HuH-7 (cell line): ENCODE measurements at regions not wholly inside any gene's neighbourhood (a gene's known extent, or its start where the extent isn't known, plus 50 kb on each side); places are given as distances from the start of the nearest gene placed in this dataset.
"Not testable (repeated sequence)": the region's sequence is repeated elsewhere in the genome, so short reads cannot be mapped to it uniquely, and the experiment has no call there.

Experiments
- DNase-seq: peaks from one replicate; pipeline ENCODE4 v3.0.0; 2011; ENCODE audit warnings: low spot score

- no peak for DNase-seq
Observed at GRCh38 chr5:16987776-16988175, 51.7 kb upstream of the MYO10 start.

DNA sequence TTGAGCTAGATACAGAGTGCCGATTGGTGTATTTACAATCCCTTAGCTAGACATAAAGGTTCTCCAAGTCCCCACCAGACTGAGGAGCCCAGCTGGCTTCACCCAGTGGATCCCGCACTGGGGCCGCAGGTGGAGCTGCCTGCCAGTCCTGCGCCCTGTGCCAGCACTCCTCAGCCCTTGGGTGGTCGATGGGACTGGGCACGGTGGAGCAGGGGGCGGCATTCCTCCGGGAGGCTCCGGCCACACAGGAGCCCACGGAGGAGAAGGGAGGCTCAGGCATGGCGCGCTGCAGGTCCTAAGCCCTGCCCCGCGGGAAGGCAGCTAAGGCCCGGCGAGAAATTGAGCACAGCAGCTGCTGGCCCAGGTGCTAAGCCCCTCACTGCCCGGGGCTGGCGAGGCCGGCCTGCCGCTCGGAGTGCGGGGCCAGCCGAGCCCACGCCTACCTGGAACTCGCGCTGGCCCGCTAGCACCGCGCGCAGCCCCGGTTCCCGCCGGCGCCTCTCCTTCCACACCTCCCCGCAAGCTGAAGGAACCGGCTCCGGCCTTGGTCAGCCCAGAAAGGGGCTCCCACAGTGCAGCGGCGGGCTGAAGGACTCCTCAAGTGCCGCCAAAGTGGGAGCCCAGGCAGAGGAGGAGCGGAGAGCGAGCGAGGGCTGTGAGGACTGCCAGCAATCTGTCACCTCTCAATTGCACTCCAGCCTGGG is 54.9 kb upstream of the MYO10 start:
- DNase-seq = not testable (repeated sequence)

- no peak for DNase-seq
Observed at GRCh38 chr5:16992006-16992405, 55.9 kb upstream of the MYO10 start.

DNA sequence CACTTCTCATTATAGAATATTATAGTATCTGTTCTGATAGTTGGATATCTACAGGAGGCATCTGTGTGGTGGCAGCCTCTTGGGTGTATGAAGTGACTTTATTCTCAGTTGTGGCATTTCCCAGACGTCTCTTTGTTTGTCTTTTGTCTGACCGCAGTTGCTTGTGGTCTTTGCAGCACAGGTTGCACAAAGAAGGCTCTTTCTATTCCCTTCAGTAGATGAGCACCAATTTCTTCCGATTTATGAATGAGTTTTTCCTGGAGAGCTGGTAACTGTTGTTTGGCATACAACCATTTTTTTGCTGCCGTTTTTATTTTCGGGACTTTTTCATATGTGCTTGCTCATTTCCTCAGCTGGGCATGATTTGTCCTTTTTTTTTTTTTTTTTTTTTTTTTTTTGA is 56.4 kb upstream of the MYO10 start:
- DNase-seq = no peak

- no peak for DNase-seq
Observed at GRCh38 chr5:16994565-16994964, 58.5 kb upstream of the MYO10 start.

- DNase-seq = no peak
Observed at GRCh38 chr5:16995372-16995771, 59.3 kb upstream of the MYO10 start.

DNA sequence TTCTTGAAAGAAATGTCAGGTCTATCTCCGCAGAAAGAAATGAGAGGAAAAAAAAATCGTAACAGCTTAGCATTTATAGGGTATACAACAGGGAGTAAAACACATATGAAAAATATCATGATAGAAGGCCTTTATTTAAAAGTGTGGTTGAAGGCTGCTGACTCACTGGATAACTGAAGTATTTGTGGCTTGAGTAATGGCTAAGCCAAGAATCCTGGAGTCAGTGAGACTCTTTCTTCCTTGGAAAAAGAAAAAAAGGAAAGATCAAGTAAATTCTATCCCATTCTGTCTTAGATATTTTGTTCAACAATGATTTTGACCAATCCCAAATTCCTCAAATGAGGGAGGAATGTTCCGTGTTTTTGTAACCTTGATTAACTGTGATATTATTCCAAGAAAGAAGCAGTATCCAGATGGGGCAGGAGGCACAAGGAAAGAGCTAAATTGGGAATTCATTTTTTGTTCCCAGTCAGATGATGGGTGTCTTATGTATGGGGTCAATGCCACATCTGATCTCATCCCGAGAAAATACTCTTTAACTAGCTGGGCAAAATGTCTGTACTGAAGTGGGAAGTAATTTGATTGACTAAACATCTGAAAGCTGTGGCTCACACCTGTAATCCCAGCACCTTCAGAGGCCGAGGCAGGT is 64.3 kb upstream of the MYO10 start:
- DNase-seq = no peak

DNA sequence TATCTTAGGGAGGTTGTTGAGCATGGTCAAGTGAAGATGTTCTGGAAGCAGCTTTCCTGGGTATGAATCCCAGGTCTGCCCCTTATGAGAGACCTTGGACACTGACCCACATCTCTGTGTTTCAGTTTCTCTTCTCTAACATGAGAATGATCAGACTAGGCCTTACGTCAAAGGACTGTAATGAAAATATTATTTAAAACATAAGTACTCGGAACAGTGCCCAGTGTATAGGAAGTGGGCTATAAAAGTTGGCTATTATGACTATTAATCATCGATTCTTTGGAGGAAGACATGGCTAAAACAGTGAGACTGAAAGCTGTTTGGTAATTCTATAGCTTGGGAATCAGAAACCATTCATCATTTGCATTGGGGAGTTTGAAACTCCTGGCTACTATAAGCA is 65.3 kb upstream of the MYO10 start:
- no peak for DNase-seq

DNA sequence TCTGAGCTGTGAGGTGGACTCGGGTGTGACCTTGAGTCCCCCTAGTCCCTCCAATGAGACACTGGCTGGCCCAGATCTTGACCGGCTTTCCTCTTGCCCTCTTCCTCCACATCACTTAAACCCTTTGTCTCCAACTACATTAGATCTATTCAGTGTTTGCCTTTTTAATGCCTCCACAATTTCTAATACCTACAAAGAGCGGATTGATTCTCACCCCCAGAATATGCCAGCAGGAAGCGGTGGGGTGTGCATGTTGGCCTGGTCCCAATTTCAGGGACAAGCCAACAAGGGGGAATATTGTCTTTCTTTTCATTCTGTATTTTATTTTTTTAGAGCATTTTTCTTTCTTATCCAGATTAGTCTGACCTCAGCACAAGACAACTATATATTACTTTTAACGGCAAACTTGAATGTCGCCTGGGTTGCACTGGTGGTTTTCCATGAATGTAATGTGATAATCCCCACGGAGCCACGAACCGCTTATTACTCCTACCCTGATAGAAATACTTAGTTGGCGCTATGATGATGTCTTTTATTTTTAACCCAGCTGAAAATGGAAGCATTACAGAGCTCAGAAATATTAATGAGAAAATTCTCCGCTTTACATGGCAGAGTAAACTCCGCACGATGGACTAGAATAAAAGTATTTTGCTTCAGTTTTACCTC is 68.5 kb upstream of the MYO10 start:
- DNase-seq = no peak

DNA sequence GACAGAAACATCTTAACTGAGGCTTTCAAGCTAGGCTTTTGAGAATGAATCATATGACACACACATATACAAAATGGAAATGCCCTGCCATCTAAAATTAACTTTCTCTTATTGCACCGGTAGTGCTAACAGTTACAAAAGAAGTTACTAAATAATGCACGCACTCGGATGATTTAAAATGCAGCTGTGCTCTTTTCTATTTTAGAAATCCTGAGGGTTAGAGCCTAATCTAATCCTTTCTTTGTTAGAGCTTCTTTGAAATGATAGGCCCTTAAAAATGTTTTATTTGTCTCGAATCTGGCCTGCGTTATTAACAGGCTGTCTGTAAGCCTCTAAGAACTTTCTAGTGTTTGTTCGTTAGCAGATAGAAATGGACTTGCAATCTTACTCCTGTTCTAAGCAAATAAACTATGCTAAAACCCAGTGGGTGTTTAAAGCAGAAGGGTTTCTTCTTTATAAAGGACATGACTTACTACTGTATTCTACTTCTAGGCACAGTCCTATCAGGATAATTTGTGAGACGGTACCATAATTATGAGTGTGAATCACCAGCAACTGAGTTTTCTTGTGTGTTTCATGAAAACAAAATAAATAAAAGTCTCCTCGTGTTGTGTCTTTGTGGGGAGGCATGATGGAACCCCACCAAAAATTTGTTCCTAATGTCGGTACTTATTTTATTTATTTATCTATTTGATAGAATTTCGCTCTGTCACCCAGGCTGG is 69.2 kb upstream of the MYO10 start:
- DNase-seq = no peak

- no peak for DNase-seq
Observed at GRCh38 chr5:17012289-17012688, 76.2 kb upstream of the MYO10 start.

GRCh38 chr5:17014686-17015085 is 78.6 kb upstream of the MYO10 start:
- DNase-seq = no peak

- no peak for DNase-seq
Observed at GRCh38 chr5:17018871-17019270, 82.8 kb upstream of the MYO10 start.

- no peak for DNase-seq
Observed at GRCh38 chr5:17019324-17019723, 83.2 kb upstream of the MYO10 start.

GRCh38 chr5:17020678-17021601 is 84.9 kb upstream of the MYO10 start:
- DNase-seq = no peak

GRCh38 chr5:17021602-17021932 is 85.5 kb upstream of the MYO10 start:
- DNase-seq = no peak

DNA sequence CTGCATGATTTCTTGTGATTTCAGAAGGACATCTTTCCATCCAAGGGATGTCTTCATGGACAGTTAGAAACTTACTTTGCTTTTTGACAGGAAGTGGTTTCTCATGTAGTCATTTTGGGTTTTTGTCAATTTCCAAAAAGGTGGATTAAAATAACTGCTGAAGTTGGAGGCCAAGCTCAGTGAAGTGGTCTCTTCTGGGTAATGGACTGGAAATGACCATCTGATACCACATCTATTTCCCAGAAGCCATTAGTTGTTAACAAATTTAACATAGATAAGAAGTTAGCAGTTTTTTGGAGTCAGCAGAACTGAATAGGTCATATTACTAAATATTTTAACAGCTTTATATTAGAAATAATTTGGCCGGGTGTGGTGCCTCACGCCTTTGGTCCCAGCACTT is 86.2 kb upstream of the MYO10 start:
- no peak for DNase-seq

DNA sequence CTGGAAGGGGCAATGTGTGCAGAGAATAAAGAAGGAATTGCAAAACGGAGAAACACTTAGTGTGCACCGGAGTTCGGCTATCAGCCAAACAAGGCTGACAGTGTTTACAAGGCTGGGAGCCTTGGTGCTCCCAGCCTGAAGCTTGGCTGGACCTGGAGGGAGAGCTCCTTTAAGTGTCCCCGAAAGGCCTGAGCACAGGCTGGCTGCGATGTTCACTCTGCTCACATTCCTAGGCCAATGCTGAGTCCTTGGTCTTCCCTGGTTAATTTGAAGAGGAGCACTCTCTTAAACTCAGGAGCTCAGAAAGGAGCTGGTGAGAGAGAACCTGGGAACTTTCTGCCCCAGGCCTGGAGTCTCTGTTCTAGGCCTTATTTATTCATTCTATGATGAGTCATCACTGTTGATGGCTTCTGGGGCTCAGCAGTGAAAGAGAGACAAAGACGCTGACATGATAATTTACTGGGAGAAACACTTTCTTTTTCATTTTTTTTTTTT is 88.6 kb upstream of the MYO10 start:
- DNase-seq = no peak

DNA sequence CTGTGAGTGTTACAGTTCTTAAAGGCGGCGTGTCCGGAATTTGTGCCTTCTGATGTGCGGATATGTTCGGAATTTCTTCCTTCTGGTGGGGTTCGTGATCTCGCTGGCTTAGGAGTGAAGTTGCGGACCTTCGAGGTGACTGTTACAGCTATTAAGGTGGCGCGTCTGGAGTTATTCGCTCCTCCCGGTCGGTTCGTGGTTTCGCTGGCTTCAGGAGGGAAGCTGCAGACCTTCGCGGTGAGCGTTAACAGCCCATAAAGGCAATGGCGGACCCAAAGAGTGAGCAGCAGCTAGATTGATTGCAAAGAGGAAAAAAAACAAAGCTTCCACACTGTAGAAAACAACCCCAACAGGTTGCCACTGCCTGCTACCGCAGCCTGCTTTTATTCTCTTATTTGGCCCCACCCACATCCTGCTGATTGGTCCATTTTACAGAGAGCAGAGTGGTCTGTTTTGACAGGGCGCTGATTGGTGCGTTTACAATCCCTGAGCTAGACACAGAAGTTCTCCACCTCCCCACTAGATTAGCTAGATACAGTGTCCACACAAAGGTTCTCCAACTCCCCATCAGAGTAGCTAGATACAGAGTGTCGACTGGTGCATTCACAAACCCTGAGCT is 95.7 kb upstream of the MYO10 start:
- not testable (repeated sequence) for DNase-seq

DNA sequence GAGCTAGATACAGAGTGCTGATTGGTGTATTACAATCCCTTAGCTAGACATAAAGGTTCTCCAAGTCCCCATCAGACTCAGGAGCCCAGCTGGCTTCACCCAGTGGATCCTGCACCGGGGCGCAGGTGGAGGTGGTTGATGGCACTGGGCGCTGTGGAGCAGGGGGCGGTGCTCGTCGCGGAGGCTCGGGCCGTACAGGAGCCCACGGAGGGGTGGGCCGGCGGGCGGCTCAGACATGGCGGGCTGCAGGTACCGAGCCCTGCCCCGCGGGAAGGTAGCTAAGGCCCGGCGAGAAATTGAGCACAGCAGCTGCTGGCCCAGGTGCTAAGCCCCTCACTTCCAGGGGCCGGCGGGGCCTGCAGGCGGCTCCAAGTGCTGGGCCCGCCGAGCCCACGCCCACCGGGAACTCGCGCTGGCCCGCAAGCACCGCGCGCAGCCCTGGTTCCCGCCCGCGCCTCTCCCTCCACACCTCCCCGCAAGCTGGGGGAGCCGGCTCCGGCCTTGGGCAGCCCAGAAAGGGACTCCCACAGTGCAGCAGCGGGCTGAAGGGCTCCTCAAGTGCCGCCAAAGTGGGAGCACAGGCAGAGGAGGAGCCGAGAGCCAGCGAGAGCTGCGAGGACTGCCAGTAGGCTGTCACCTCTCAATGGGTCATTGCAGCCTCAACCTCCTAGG is 96.4 kb upstream of the MYO10 start:
- DNase-seq = not testable (repeated sequence)

DNA sequence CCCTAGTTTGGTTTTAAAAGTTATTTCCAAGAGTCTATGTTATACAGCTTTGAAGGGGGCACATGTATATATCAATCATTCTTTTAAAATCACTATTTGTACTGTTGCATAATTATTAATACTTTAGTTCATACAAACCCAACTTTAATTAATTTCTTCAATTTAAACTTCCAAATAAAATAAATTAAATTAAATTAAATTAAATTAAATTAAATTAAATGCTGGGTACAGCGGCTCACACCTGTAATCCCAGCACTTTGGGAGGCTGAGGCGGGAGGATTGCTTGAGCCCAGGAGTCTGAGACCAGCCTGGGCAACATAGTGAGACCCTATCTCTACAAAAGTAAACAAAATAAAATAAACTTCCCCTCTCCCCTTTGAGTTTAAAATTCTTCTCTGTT is 98.9 kb upstream of the MYO10 start:
- not testable (repeated sequence) for DNase-seq
